ENCODE measurements at regions not wholly inside any gene's neighbourhood (a gene's known extent, or its start where the extent isn't known, plus 50 kb on each side); places are given as distances from the start of the nearest gene placed in this dataset.

DNA sequence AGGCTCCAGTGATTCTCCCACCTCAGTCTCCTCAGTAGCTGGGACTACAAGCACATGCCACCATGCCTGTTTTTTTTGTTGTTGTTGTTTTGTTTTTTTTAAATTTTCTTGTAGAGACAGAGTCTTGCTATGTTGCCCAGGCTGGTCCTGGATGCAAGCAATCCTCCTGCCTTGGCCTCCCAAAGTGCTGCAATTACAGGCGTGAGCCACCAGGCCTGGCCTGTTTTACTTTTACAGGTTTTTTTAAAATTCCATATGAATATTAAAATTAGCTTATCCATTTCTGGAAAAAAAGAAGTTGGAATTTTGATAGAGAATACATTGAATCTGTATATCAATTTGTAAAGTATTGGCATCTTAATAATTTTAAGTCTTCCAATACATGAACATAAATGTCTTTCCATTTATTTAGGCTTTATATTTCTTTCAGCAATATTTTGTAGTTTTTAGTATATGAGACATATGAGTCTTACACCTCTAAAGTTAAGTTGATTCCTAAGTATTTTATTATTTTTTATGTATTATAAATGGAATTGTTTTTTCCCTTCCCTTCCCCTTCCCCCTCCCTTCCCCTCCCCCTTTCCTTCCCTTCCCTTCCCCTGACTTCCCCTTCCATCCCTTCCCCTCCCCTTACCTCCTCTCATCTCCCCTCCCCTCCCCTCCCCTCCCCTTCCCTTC lies 323.5 kb upstream of the SALL1 start:
- no peak for DNase-seq (ENCODE audit: low read depth)

DNA sequence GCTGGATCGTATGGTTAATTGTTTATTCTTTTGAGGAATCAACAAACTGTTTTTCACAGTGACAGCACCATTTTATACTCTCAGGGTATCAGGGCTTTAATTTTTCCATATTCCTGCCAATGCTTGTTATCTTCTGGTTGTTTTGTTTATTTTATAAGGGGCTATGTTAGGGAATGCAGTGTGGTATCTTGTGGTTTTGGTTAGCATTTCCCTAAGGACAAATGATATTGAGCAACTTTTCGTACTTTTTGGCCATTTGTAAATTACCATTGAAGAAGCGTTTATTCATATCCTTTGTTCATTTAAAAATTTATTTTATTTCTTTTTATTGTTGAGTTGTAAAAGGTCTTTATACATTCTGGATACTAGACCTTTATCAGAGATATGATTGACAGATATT lies 322.0 kb upstream of the SALL1 start:
- no peak for DNase-seq (ENCODE audit: low read depth)

- DNase-seq (ENCODE audit: low read depth), result no peak
These were observed 319.4 kb upstream of the SALL1 start for GRCh38 chr16:51470492-51470891.

GRCh38 chr16:51464996-51465395 lies 313.9 kb upstream of the SALL1 start:
- no peak for DNase-seq (ENCODE audit: low read depth)

GRCh38 chr16:51461255-51461654 lies 310.2 kb upstream of the SALL1 start:
- DNase-seq (ENCODE audit: low read depth), result no peak

DNA sequence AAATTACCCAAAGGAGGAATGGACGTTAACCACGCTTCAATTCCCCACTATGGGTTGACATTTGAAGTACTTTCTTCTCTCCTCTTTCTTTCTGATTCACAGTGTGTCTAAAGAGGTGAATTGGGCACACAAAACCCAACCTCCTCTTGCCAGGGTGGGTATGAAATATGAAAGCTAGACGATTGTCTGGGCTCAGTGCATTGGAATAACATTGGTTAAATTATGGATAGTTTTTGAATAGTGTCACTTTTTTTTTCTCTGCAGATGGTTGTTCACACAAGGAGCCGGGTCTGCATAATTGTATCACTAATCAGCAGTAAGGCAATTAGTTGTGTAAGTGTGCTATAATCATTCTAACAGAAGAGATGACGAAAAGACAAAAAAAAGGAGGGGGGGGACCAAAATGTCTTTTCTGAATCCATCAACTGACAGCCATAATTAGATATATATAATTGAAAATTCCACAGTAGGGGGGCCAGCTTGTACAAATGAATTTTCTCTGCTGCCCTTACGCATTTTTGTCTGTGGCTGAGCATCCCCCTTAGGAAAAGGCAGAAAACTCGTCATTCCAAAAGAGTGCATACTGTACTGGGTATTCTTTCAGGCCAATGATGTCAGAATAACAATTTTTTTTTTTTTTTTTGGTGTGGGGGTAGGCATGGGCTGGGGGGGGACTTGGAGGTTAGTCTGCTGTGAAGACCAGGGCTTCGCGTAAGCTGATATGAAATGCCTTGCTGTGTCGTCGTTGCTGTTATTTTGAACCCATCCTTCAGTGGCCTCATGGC lies 307.5 kb upstream of the SALL1 start:
- DNase-seq (ENCODE audit: low read depth), result no peak

- no peak for DNase-seq (ENCODE audit: low read depth)
These were observed 306.7 kb upstream of the SALL1 start for GRCh38 chr16:51457775-51458174.

DNA sequence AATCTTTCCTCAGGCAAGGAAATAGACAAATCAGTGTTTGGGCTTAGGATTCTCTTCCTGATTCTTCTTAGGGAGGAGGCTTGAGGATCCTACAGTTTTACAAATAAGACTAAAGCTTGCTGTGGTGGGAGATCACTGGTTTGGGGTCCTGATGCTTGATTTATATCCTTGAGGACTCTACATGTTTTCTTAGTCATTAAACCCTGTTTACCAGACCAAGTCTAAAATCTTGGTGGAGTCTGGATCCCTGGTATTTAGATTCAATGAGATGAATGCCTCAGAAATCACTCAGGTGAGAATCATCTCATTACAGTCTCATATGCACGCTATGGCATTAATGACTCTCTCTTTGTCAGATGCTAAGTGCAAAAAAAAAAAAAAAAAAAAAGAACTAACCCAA lies 304.3 kb upstream of the SALL1 start:
- DNase-seq (ENCODE audit: low read depth), result no peak

DNA sequence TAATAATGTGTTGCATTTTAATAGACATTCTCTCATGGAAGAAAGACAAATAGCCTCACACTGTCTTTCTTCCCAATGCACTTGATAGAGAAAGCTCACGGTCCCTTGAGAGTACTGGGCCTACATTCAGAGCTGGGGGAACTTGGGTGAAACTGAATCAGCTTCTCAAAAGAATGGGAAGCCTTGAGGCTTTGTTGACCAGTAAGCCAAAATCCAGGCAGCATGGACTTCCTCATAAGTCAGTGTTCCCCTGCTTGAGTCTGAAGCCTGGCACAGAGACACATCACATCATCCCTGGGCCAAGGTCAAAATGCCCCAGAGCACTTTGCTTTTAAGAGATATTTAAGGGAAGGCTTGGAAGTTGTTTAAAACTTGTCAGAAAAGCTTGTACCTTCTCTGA lies 302.2 kb upstream of the SALL1 start:
- DNase-seq (ENCODE audit: low read depth), result no peak

- DNase-seq (ENCODE audit: low read depth), result no peak
These were observed 299.8 kb upstream of the SALL1 start for GRCh38 chr16:51450909-51451308.

DNA sequence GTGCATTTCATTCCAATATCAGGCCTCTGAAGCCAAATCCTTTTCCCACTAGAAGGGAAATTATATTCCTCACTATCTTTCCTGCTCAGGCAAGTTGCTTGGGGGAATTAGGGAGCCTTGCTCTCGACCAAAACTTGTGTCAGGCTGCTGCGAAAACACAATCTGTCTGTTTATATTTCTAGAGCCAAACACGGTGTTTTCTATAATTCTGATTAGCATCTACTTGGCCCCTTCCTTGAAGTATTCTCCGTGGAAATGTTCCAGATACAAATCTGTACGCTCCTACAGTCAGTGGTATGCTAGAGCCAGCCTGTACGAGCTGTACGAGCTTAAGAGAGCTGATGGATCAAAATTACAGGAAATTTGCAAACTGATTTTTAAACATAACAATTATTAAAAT lies 299.3 kb upstream of the SALL1 start:
- DNase-seq (ENCODE audit: low read depth), result peak; percentile 10

DNA sequence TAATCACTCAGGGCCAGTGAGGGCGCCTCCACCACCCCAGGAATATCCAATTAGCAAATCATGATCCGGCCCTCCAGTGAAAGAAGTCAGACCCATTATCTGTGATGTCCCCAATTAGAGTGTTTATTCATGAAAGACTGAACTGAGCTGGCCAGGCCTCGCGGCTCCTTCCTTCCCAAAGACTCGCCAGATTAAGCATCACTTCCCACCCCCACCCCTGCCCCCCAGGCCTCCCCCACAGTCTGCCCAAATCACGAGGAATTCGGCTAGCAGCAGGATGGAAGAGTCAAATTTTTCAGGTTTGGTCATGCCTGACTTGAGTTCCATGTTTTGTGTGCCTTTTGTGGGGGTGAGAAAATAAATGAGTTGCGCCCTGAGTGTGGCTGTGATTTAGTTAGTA lies 298.4 kb upstream of the SALL1 start:
- DNase-seq (ENCODE audit: low read depth), result no peak

DNA sequence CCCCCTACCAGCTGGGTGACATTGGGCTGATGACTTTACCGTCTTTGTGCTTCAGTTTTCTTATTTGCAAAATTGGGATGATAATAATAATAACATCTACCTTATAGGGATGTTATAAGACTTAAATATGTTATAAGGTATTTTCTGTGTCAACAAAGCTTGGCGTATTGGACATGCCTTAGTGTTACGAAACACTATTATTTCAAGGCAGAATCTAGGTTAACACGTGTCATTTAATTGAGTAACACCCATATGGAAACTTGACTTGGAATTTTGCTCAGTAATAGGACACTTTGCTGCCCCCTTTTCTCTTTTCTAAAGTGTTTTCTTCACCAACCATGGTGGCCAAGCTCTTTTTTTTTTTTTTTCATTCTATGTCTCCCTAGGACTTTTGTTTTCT lies 294.2 kb upstream of the SALL1 start:
- DNase-seq (ENCODE audit: low read depth), result peak; percentile 27

DNA sequence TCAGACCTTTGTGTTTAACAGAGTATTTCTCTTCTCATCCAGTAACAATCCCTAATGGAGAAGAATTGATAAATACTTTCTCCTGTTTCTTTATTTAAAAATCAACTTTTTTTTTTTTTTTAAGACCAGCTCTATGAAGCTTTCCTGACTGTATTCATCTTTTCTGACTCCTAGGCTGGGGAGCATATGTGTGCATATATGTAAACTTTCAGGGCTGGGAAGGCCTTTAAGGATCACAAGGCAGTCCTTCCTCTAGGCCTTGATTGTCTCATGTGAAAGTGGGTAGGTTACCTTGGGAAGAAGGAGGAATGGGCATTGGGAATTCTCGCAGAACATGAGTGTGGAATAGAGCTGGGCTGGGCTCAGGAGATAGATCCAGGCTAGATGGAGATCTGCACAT lies 292.9 kb upstream of the SALL1 start:
- no peak for DNase-seq (ENCODE audit: low read depth)

GRCh38 chr16:51442141-51442870 lies 291.2 kb upstream of the SALL1 start:
- no peak for DNase-seq (ENCODE audit: low read depth)

- no peak for DNase-seq (ENCODE audit: low read depth)
These were observed 289.2 kb upstream of the SALL1 start for GRCh38 chr16:51440131-51440889.

DNA sequence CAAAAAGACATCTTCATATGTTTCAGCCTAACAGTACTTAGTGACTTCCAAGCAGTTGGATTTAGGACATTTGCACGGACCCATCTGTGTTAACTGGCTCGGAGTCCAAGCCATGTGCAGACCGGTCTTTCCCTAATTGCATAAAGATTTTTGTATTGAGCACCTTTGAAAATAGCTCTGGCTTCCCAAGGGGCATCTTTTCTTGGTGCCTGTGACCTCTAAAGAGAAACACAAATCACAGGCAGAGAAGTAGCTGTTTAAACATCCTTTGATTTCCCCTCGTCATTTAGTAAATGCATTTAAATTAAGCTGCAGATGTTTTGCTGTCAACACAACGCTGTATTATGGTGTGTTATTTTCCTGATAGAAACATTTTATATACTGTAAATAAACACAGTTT lies 288.2 kb upstream of the SALL1 start:
- no peak for DNase-seq (ENCODE audit: low read depth)

DNA sequence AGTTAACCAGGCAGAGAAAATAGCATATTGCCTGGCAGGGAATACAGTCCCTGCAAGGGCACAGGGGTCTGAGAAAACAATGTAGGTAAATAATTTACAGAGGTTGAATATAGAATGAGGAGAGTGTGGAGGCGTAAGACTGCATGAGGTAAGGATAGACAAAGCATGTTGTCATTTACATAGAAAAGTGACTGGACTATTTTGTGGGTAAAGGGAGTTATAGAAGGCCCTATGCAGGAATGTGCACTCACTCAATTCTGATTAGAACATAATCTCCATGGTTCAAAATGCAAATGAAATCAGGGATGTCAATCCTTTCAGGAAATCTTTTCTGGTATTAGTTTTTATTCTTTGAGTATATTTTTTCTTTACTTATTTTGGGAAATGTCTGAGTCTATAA lies 285.7 kb upstream of the SALL1 start:
- DNase-seq (ENCODE audit: low read depth), result no peak

GRCh38 chr16:51434567-51435198 lies 283.6 kb upstream of the SALL1 start:
- DNase-seq (ENCODE audit: low read depth), result no peak

GRCh38 chr16:51433599-51433998 lies 282.5 kb upstream of the SALL1 start:
- no peak for DNase-seq (ENCODE audit: low read depth)

- DNase-seq (ENCODE audit: low read depth), result peak; percentile 92
These were observed 280.6 kb upstream of the SALL1 start for GRCh38 chr16:51431517-51432241.

All from fibroblast of the conjunctiva (primary cell).